GM20000 (cell line): ENCODE measurements at regions not wholly inside any gene's neighbourhood (a gene's known extent, or its start where the extent isn't known, plus 50 kb on each side); places are given as distances from the start of the nearest gene placed in this dataset.
A peak's percentile ranks its signal among the peaks of the same experiment; 100 is the strongest.
"Not testable (repeated sequence)": the region's sequence is repeated elsewhere in the genome, so short reads cannot be mapped to it uniquely, and the experiment has no call there.

Experiments used
- DNase-seq: peaks from one replicate; pipeline ENCODE4 v3.0.0; 2012; ENCODE audit warnings: low spot score
- CTCF ChIP-seq: IDR thresholded peaks from 2 replicates; pipeline ENCODE4 v1.5.1; 2012; ENCODE audit warnings: mild to moderate bottlenecking, control low read depth; ENCODE audit errors: extremely low read depth, missing control alignments

GRCh38 chr9:117932585-117932984 is 228.4 kb downstream of the TLR4 start:
- no peak for TF ChIP-seq CTCF
- DNase-seq, result no peak

GRCh38 chr9:117936185-117937130 is 232.3 kb downstream of the TLR4 start:
- TF ChIP-seq CTCF, result no peak
- DNase-seq, result peak; percentile 14

GRCh38 chr9:117938086-117938485 is 233.9 kb downstream of the TLR4 start:
- TF ChIP-seq CTCF, result no peak
- DNase-seq, result no peak

GRCh38 chr9:117938896-117939295 is 234.7 kb downstream of the TLR4 start:
- DNase-seq, result no peak
- no peak for TF ChIP-seq CTCF

- not testable (repeated sequence) for DNase-seq
Observed at GRCh38 chr9:117944750-117945149, 240.5 kb downstream of the TLR4 start.

DNA sequence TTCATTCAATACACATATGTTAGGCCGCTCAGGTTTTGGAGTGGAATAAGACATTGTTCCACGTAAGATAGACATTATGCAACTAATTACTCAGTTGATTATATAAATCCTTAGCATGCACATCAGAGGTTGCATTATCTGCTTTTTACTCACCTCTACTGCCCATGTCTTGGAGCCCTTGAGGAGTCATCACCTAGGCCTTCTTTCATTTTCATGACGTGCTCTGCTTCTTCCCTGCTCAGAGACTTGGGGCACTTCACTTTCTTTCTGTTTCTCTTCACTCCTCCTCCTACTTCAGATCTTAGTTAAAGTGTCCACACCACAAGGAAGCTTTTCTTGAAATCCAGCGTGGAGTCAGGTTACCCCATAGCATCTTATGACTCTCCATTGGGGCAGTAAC is 241.1 kb downstream of the TLR4 start:
- DNase-seq, result no peak
- no peak for TF ChIP-seq CTCF

DNA sequence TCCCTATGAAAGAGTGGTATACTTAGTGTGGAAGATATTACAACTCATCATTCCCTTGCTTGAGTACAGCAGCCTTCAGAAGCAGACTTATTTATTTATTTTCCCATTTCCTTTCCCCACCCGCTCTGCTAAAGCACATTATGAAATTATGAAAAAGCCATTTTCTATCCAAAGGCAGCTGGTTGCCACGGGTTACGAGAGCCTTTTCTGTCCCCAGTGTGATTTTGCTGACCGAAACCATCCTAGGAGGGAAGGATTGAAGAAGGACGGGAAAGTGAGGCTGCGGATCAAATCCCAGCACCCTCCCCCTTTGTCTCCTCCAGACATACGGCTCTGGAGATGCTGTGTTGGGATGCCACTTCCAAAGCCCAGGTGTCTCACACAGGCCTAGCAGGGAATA is 246.9 kb downstream of the TLR4 start:
- no peak for TF ChIP-seq CTCF
- no peak for DNase-seq

GRCh38 chr9:117952581-117952980 is 248.4 kb downstream of the TLR4 start:
- no peak for DNase-seq
- TF ChIP-seq CTCF, result no peak
